ENCODE measurements at regions not wholly inside any gene's neighbourhood (a gene's known extent, or its start where the extent isn't known, plus 50 kb on each side); places are given as distances from the start of the nearest gene placed in this dataset.

- peak; percentile 39 for DNase-seq
Observed at GRCh38 chr10:57864765-57865680, 402.7 kb downstream of the IPMK start.

- DNase-seq = peak; percentile 33
Observed at GRCh38 chr10:57849691-57850357, 417.9 kb downstream of the IPMK start.

GRCh38 chr10:57846307-57847065, 421.2 kb downstream of the IPMK start:
- DNase-seq = no peak

GRCh38 chr10:57844387-57844998, 423.2 kb downstream of the IPMK start:
- DNase-seq = peak; percentile 35

- no peak for DNase-seq
Observed at GRCh38 chr10:57830877-57831560, 436.7 kb downstream of the IPMK start.

GRCh38 chr10:57825015-57825414, 442.7 kb downstream of the IPMK start:
- DNase-seq = no peak

GRCh38 chr10:57823398-57823797, 444.3 kb downstream of the IPMK start:
- DNase-seq = no peak

GRCh38 chr10:57822965-57823364, 444.7 kb downstream of the IPMK start:
- DNase-seq = no peak

GRCh38 chr10:57818522-57818921, 449.2 kb downstream of the IPMK start:
- DNase-seq = peak; percentile 84

GRCh38 chr10:57817741-57818140, 450.0 kb downstream of the IPMK start:
- no peak for DNase-seq

GRCh38 chr10:57815949-57816348, 451.7 kb downstream of the IPMK start:
- DNase-seq = peak; percentile 3

- no peak for DNase-seq
Observed at GRCh38 chr10:57809961-57810360, 457.7 kb downstream of the IPMK start.

- DNase-seq = no peak
Observed at GRCh38 chr10:57807906-57808305, 459.8 kb downstream of the IPMK start.

GRCh38 chr10:57806675-57807074, 461.0 kb downstream of the IPMK start:
- no peak for DNase-seq

- no peak for DNase-seq
Observed at GRCh38 chr10:57799625-57800024, 468.1 kb downstream of the IPMK start.

GRCh38 chr10:57798830-57799229, 468.9 kb downstream of the IPMK start:
- no peak for DNase-seq

- no peak for DNase-seq
Observed at GRCh38 chr10:57791546-57791945, 476.1 kb downstream of the IPMK start.

GRCh38 chr10:57790703-57791102, 477.0 kb downstream of the IPMK start:
- no peak for DNase-seq

GRCh38 chr10:57788117-57788516, 479.6 kb downstream of the IPMK start:
- DNase-seq = no peak

- DNase-seq = no peak
Observed at GRCh38 chr10:57786850-57787750, 480.6 kb downstream of the IPMK start.

- no peak for DNase-seq
Observed at GRCh38 chr10:57786331-57786730, 481.4 kb downstream of the IPMK start.

Measured in NCI-H69 (cell line).